HG02884 (cell line): ENCODE measurements at regions not wholly inside any gene's neighbourhood (a gene's known extent, or its start where the extent isn't known, plus 50 kb on each side); places are given as distances from the start of the nearest gene placed in this dataset.

Experiments used
- ATAC-seq: cut with Tn5 transposase; IDR thresholded peaks from one replicate; pipeline ENCODE4 v1.9.1; 2021; ENCODE audit warnings: mild to moderate bottlenecking, moderate library complexity; ENCODE audit not compliant: unreplicated experiment

DNA sequence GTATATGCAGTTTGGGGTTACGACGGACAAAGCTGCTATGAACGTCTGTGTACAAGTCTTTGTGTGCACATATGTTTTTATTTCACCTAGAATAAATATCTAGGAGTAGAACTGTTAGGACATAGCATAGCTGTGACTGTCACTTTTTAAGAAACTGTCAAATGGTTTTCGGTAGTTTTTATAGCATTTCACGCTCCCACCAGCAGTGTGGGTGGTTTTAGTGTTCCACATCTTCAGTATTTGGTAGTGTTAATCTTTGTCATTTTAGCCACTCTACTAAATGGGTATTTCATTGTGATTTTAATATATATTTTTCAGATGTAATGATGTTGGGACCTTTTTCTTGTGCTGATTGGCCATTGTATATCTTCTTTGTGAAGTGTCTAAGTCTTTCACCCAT, 109.1 kb upstream of the BCAT1 start:
- no peak for ATAC-seq

- no peak for ATAC-seq
Observed at GRCh38 chr12:25056486-25057130, 107.7 kb upstream of the BCAT1 start.

DNA sequence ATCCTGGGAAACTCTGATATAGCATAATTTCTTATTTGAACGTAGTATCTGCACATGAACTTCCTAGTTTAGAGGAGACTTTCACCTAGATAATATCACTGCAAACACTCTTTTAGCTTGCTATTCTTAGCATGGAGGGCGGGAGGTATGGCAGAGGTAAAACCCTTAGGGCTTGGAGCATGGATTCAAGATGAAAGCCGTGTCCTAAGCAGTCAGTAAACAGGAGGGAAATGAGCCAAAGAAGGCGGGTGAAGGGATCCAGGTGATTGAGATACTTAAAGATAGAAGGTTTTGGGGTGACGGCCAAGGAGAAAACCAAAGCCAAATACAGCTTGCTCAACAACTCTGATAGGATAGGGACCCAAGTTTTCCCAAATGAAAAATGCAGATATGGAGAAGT, 107.1 kb upstream of the BCAT1 start:
- no peak for ATAC-seq

DNA sequence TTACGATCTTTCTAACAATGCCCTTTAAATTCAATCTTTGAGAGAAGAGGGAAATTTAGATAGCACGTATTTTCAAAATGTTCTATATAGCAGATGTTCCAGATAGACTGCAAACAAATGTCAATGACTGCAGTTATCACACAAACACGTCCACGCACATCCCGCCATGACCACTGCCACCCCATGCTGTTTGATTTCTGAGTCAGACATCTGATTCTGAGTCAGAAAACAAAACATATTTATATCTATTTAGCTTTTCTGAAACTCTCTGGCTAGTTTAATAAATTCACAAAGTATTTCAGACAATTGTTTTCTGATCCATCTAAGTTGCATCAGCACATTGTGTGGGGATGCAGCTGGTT, 105.9 kb upstream of the BCAT1 start:
- no peak for ATAC-seq

DNA sequence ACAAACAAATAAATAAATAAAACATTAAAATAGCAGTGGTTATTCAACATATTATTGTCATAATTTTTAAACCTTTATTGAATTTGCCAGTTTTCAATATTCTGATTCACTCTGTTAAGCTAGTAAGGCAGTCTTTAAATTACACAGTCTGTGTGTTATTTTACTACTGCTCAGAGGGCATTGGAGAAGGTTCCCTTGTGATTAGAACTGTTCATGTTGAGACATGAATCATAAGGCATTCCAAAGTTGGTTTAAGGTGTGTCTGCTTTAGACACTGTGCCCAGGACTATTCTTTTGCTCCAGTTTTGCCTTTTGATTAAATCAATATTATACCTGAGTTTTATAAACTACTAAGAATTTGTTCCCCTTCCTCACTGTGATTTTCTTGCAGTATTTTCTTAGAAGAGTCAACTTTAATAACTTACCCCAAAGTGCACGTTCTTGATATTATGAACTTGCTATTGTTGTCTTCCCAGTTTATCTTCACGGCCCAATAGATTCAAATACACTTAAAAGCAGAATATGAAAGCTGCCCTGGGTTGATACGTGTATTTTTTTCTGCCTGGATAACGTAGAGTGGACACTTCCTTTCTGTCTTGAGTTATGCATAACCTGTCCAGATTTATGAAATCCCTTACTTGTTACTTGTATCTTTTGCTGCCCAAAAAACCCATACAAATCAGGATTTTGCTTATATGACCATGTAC, 105.3 kb upstream of the BCAT1 start:
- ATAC-seq = no peak

GRCh38 chr12:25052914-25053211, 104.0 kb upstream of the BCAT1 start:
- ATAC-seq = peak; percentile 0

GRCh38 chr12:25052196-25052913, 103.5 kb upstream of the BCAT1 start:
- ATAC-seq = peak; percentile 71

DNA sequence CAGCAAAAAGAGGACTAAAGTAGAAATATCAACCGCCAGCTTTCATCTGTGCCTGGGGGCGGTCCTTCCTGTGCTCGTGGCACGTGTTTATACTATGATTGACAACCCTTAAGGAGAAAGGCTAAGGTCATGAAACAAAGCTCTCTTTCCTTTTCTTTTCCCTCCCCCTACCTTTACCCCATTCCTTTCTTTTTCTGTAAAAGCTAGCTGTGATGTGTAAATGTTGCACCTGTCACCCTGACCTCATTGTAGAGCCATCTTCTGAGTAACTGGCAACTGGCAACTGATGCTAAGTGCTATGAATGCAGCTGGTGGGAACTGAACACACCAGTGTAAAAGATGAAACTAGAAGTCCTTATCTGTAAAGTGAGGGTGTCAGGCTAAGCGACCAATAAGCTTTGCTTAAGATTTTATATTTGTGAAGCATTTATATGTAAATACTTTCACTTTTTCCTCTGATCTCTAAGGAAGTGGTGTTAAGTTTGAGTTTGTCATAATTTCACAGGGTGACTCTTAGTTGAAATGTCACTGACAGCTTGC, 102.8 kb upstream of the BCAT1 start:
- peak; percentile 39 for ATAC-seq

GRCh38 chr12:25051171-25051570, 102.3 kb upstream of the BCAT1 start:
- ATAC-seq = no peak

DNA sequence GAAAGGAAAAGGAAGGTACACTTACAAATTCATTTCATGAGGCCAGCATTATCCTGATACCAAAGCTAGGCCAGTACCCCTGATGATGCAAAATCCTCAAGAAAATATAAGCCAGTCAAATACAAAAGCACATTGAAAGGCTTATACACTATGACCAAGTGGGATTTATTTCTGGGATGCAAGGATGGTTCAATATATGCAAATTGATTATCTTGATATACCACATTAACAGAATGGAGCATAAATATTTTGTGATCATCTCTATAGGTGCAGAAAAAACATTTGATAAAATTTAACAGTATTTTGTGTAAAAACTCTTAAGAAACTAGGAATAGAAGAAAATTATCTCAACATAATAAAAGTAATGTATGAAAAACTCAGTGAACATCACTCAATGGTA, 97.0 kb upstream of the BCAT1 start:
- no peak for ATAC-seq

GRCh38 chr12:25041006-25041741, 92.3 kb upstream of the BCAT1 start:
- peak; percentile 89 for ATAC-seq

DNA sequence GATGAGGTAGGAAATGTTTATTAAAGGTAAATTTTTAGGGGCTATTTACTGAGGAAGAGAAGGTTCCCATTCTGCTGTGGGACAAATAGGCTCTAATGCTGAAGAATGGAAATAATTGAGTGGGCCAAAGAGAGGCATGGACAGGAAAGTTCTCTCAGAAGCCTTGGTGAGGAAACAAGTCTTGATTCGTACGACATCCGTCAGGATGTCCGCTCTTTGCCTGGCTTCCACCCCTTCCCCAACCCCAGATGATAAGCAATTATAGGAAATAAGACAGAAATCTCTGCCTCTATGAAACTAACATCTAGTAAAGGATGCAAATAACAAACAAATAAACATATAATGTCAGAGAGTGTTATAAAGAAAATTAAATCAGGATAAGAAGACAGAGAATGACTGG, 91.7 kb upstream of the BCAT1 start:
- no peak for ATAC-seq

GRCh38 chr12:25034676-25035075, 85.8 kb upstream of the BCAT1 start:
- ATAC-seq = no peak

DNA sequence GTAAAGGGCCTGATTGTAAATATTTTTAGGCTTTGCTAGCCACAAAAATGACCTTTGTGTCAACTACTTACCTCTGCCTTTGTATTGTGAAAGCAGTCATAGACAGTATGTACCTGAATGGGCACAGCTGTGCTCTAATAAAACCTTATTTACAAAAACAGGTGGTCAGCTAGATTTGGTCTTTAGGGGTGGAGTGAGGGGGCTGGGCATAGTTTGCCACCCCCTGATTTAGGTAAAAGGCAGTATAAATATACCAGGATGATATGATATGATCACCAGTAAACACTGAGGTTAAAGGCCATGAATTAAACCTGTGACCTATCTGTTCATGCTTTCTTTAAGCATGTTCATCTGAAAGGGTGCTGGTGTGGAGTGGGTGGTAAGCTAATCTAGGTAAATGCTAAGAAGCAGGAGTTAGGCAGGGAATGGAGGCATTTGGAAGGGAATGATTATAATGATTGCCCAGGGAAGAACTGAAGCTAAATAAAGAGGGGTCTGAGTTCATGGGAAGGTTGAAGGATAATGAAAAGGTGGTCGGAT, 77.1 kb upstream of the BCAT1 start:
- no peak for ATAC-seq

- no peak for ATAC-seq
Observed at GRCh38 chr12:25025260-25025659, 76.4 kb upstream of the BCAT1 start.

DNA sequence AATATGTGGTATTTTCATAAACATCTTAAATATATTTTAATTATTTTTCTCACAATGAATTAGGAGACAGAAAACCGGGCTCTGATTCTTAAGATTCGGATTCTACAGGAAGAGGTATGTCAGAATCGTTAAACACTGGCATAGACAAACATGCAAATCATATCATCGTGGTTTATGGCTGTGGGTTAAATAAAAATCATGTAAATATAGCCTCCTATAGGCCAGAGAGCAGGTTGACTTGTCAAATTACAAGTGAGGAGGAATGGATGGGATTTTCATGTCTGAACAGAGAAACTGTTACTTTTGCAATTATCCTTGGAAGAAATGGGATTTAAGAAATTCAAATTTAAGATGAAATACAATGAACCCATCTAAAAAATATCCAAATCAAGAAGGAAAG, 74.9 kb upstream of the BCAT1 start:
- peak; percentile 36 for ATAC-seq

- peak; percentile 83 for ATAC-seq
Observed at GRCh38 chr12:25020621-25021243, 71.8 kb upstream of the BCAT1 start.

DNA sequence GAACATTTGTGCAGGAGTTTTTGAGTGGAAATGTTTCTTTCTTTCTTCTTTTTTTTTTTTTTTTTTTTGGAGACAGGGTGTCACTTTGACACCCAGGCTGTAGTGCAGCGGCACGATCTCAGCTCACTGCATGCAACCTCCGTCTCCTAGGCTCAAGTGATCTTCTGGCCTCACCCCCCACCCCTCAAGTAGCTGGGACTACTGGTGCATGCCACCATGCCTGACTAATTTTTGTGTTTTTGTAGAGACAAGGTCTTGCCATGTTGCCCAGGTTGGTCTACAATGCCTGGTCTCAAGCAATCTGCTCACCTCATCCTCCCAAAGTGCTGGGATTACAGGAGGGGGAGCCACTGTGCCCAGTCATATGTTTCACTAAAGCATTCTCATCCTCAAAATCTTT, 69.2 kb upstream of the BCAT1 start:
- no peak for ATAC-seq

- ATAC-seq = no peak
Observed at GRCh38 chr12:25017336-25017735, 68.4 kb upstream of the BCAT1 start.

GRCh38 chr12:25014961-25015360, 66.1 kb upstream of the BCAT1 start:
- ATAC-seq = no peak

GRCh38 chr12:25013061-25013460, 64.2 kb upstream of the BCAT1 start:
- ATAC-seq = no peak
